NCI-H748 treated with DMSO at 0.1 percent for 48 hours (cell line): ENCODE measurements at regions not wholly inside any gene's neighbourhood (a gene's known extent, or its start where the extent isn't known, plus 50 kb on each side); places are given as distances from the start of the nearest gene placed in this dataset.
A peak's percentile ranks its signal among the peaks of the same experiment; 100 is the strongest.

ENCODE experiments used
- DNase-seq: peaks from one replicate; lab custom pipeline; 2025; lab: John Stamatoyannopoulos, UW

- DNase-seq: no peak
These were observed 555.3 kb downstream of the NUF2 start for GRCh38 chr1:163877016-163877415.

GRCh38 chr1:163885510-163885909 is 563.8 kb downstream of the NUF2 start:
- no peak for DNase-seq

- no peak for DNase-seq
These were observed 574.2 kb downstream of the NUF2 start for GRCh38 chr1:163896001-163896400.

- no peak for DNase-seq
These were observed 575.8 kb downstream of the NUF2 start for GRCh38 chr1:163897412-163898155.

GRCh38 chr1:163906283-163906682 is 584.5 kb downstream of the NUF2 start:
- DNase-seq: no peak

- no peak for DNase-seq
These were observed 590.6 kb downstream of the NUF2 start for GRCh38 chr1:163912170-163912884.

- no peak for DNase-seq
These were observed 593.1 kb downstream of the NUF2 start for GRCh38 chr1:163914785-163915413.

- DNase-seq: no peak
These were observed 601.0 kb downstream of the NUF2 start for GRCh38 chr1:163922743-163923201.

GRCh38 chr1:163924041-163924440 is 602.3 kb downstream of the NUF2 start:
- DNase-seq: no peak

- DNase-seq: no peak
These were observed 605.7 kb downstream of the NUF2 start for GRCh38 chr1:163927493-163927892.

- peak; percentile 44 for DNase-seq
These were observed 606.3 kb downstream of the NUF2 start for GRCh38 chr1:163928069-163928468.

GRCh38 chr1:163928651-163929050 is 606.9 kb downstream of the NUF2 start:
- peak; percentile 77 for DNase-seq

- no peak for DNase-seq
These were observed 611.1 kb downstream of the NUF2 start for GRCh38 chr1:163932901-163933300.

- DNase-seq: no peak
These were observed 611.7 kb downstream of the NUF2 start for GRCh38 chr1:163933437-163933836.

- DNase-seq: no peak
These were observed 614.1 kb downstream of the NUF2 start for GRCh38 chr1:163935738-163936374.

- DNase-seq: no peak
These were observed 599.4 kb upstream of the PBX1 start for GRCh38 chr1:163959622-163960021.

- no peak for DNase-seq
These were observed 588.8 kb upstream of the PBX1 start for GRCh38 chr1:163970151-163970550.

- peak; percentile 48 for DNase-seq
These were observed 588.3 kb upstream of the PBX1 start for GRCh38 chr1:163970699-163971098.

- no peak for DNase-seq
These were observed 585.4 kb upstream of the PBX1 start for GRCh38 chr1:163973586-163973985.

GRCh38 chr1:163974120-163974519 is 584.9 kb upstream of the PBX1 start:
- DNase-seq: no peak

GRCh38 chr1:163980394-163980793 is 578.6 kb upstream of the PBX1 start:
- peak; percentile 87 for DNase-seq

- DNase-seq: peak; percentile 79
These were observed 577.4 kb upstream of the PBX1 start for GRCh38 chr1:163981500-163982030.
